D721Med (cell line): ENCODE measurements at regions not wholly inside any gene's neighbourhood (a gene's known extent, or its start where the extent isn't known, plus 50 kb on each side); places are given as distances from the start of the nearest gene placed in this dataset.

Source experiments
- DNase-seq: peaks from one replicate; pipeline ENCODE4 v3.0.0; 2011; ENCODE audit warnings: low spot score; ENCODE audit not compliant: insufficient read length
- FAIRE-seq: peaks from 2 replicates; lab custom pipeline; 2011; peaks lifted over from hg19 to GRCh38; lab: Jason Lieb, UNC
- CTCF ChIP-seq: IDR thresholded peaks from 2 replicates; pipeline ENCODE4 v1.5.1; 2012; ENCODE audit warnings: mild to moderate bottlenecking, control low read depth; ENCODE audit not compliant: insufficient read depth; ENCODE audit errors: missing control alignments

DNA sequence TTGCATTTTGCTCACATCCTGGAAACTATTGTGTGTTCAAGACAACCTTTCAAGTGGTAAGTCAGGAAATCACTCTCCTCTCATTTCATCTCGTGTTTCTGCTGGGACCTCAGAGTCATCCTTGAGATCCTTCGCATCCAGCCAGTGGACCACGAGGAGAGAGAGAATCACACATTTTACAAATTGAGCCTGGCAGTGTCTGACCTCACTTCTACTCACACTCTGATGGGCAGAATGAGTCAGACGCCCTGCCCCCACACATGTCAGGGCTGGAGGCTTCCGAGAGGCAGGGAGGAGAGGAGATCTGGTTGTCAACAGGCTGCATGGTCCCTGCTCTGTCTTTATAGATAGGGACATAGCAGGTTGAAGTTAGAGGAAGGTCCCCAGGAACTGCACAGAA lies 509.7 kb downstream of the AJAP1 start:
- DNase-seq (no peak), FAIRE-seq (no peak)
- TF ChIP-seq CTCF = no peak

- FAIRE-seq = no peak
- no peak for TF ChIP-seq CTCF
- DNase-seq = no peak
These were observed 507.0 kb downstream of the AJAP1 start for GRCh38 chr1:5161372-5161771.

DNA sequence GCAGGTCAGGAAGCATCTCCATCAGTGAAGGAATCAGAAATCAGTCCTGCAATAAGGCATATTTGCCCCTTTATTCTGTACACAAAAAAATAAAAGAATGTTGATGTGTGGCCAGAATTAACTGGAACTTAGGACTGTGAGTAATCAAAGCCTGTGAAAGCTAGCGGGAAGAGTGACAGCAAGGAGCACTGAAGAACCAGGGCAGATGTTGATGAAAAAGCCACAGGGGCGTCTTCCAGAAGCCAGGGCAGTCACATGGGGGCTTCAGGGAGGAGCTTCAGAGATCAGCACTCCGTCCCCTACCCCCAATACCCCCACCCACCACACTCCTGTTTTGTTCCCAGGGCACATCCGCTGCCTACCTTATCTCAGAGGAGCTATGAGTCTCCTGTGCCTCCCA lies 502.8 kb downstream of the AJAP1 start:
- DNase-seq (no peak), FAIRE-seq (no peak)
- TF ChIP-seq CTCF = no peak

DNA sequence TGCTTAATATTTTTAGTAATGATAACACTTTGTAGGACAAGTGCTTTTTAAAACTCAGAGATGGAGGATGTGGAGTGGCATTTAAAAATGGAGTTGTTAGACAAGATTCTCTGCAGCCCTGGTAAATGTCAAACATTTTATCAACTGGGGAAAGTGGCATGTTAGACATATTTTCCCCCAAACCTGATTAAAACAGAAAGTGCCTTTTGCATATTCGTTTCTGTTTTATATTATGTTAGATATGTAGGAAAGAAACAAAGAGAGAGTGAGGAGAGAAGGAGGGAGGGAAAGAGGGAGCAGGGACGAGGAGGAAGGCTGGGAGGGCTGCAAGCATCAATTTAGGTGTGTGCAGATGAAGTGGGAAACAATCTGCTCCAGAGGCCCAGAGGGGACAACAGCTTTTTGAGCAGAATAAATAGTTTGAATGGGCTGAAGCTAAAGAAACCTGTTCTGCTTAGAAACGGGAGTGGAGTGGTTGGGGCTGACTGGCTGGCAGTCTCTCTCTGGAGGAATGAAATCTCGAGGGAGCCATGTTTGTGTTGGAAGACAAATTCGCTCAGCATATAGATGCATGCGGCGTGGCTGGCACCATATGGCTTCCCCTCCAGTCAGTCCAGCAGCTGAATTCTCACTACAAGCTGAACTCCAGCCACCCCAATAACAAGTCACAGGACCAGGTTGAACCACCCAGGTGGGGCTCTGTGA lies 502.2 kb downstream of the AJAP1 start:
- FAIRE-seq = no peak
- no peak for TF ChIP-seq CTCF
- no peak for DNase-seq

- TF ChIP-seq CTCF = no peak
- no peak for FAIRE-seq
- no peak for DNase-seq
These were observed 497.1 kb downstream of the AJAP1 start for GRCh38 chr1:5151511-5151910.

DNA sequence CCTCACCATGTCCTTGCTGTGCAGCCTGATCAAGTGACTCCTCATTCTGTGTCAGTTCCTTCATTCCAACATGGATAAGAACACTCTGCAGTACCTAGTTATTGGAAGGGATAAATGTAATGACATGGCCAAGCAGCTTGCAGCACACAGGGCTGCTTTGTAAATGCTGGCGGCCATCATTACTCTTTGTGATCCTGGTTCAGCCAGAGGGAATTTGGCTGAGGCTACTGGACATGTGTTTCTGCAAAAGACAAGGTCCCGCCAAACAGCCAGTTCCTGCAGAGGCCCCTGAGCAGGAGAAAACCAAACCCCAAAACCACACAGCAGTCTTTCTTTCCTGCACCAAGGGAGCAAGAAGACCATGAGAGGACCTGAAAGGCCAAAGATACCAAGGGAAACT lies 495.8 kb downstream of the AJAP1 start:
- DNase-seq = no peak
- FAIRE-seq = no peak
- no peak for TF ChIP-seq CTCF

- FAIRE-seq = no peak
- TF ChIP-seq CTCF = no peak
- no peak for DNase-seq
These were observed 493.4 kb downstream of the AJAP1 start for GRCh38 chr1:5147806-5148205.
